Breast epithelium (tissue), 3 donors: ENCODE measurements at regions not wholly inside any gene's neighbourhood (a gene's known extent, or its start where the extent isn't known, plus 50 kb on each side); places are given as distances from the start of the nearest gene placed in this dataset.

Source experiments
- POLR2A ChIP-seq: fragments of 450-650 bp; IDR thresholded peaks from one replicate; pipeline ENCODE4 v1.6.1; 2016; ENCODE audit warnings: antibody characterized with exemption, mild to moderate bottlenecking, moderate library complexity
- TF ChIP-seq, protein P1 (sequence below), 3 donors: fragments of 450-650 bp; IDR thresholded peaks; one replicate each; pipeline ENCODE4 v1.5.1; 2016 to 2017; ENCODE audit warnings: antibody characterized with exemption in 3 of 3, mild to moderate bottlenecking in 3 of 3, moderate library complexity in 3 of 3

DNA sequence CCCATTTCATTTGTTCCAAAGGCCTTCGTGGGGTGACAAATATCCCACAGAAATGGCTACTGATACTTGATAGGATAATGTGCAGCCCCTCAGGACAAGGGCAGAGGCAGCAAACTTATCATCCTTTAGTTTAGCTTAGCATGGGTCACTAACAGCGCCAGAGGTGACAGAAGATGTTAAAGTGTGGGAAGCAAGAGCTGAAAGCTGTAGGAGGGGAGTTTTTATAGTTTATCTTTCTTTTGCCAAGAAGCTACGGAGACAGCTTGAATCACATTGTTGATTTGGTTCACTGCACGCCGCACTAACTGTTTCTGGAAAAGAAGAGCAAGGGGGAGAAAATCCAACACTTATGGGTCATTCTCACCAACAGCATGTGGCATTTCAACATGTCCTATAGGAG, 773.9 kb upstream of the MMS22L start:
- TF ChIP-seq, protein P1, sequence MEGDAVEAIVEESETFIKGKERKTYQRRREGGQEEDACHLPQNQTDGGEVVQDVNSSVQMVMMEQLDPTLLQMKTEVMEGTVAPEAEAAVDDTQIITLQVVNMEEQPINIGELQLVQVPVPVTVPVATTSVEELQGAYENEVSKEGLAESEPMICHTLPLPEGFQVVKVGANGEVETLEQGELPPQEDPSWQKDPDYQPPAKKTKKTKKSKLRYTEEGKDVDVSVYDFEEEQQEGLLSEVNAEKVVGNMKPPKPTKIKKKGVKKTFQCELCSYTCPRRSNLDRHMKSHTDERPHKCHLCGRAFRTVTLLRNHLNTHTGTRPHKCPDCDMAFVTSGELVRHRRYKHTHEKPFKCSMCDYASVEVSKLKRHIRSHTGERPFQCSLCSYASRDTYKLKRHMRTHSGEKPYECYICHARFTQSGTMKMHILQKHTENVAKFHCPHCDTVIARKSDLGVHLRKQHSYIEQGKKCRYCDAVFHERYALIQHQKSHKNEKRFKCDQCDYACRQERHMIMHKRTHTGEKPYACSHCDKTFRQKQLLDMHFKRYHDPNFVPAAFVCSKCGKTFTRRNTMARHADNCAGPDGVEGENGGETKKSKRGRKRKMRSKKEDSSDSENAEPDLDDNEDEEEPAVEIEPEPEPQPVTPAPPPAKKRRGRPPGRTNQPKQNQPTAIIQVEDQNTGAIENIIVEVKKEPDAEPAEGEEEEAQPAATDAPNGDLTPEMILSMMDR (IDR thresholded peaks at IDR 0.05), result no peak
- TF ChIP-seq POLR2A, result no peak
